ENCODE measurements at regions not wholly inside any gene's neighbourhood (a gene's known extent, or its start where the extent isn't known, plus 50 kb on each side); places are given as distances from the start of the nearest gene placed in this dataset.

GRCh38 chr1:191974004-191974403 is 184.3 kb upstream of the RGS18 start:
- Histone ChIP-seq H2AK5ac (ENCODE audit: low read depth, low read length) (no peak overlapping the region), H4K5ac (ENCODE audit: low read depth, low read length) (no peak overlapping the region), H4K8ac (ENCODE audit: low read depth in 2 of 2, low read length in 2 of 2) (no peak overlapping the region), H2AFZ (replicated peaks; ENCODE audit: low read length, poor library complexity) (no peak overlapping the region), H3K36me3 (ENCODE audit: control insufficient read depth, insufficient read depth, low read length) (no peaks in the 10 kb centered on the region), H4K91ac (ENCODE audit: insufficient read depth, low read depth, low read length) (no peak overlapping the region), H3K4me3 (ENCODE audit: insufficient read depth, low read depth, low read length) (no peak overlapping the region), H3K4me1 (ENCODE audit: control insufficient read depth, insufficient read depth, low read length) (no peaks in the 10 kb centered on the region), H2BK120ac (ENCODE audit: low read depth, low read length) (no peak overlapping the region), H3K4me2 (ENCODE audit: low read depth, low read length) (no peak overlapping the region), H3K27me3 (ENCODE audit: control insufficient read depth, insufficient read depth, low read length) (no peaks in the 10 kb centered on the region), H3K79me1 (ENCODE audit: low read depth in 1 of 2, low read length in 2 of 2) (no peaks in the 10 kb centered on the region), H3K23ac (ENCODE audit: low read depth, low read length) (no peak overlapping the region), H3K18ac (ENCODE audit: low read depth, low read length) (no peak overlapping the region), H2BK15ac (ENCODE audit: low read depth, low read length) (no peak overlapping the region), H3K9me1 (ENCODE audit: insufficient read depth, low read length) (no peaks in the 10 kb centered on the region), H2BK5ac (ENCODE audit: low read depth, low read length, poor library complexity, severe bottlenecking) (no peak overlapping the region), H4K20me1 (ENCODE audit: insufficient read depth, low read length) (no peaks in the 10 kb centered on the region), H3K14ac (replicated peaks; ENCODE audit: low read depth, low read length) (no peak overlapping the region), H3K27ac (ENCODE audit: insufficient read depth, low read length) (no peak overlapping the region), H2AK9ac (replicated peaks; ENCODE audit: low read depth, low read length, poor library complexity) (no peak overlapping the region), H3K56ac (ENCODE audit: extremely low read depth, insufficient read depth, low read length) (no peak overlapping the region), H2BK20ac (ENCODE audit: low read depth, low read length) (no peak overlapping the region), H3K9me3 (ENCODE audit: control insufficient read depth, insufficient read depth, low read length) (no peaks in the 10 kb centered on the region), H3K9ac (ENCODE audit: low read depth, low read length) (no peak overlapping the region), H3K4ac (ENCODE audit: low read depth, low read length) (no peak overlapping the region)
- no peak for ATAC-seq (ENCODE audit: low read depth)
- intact Hi-C loops (cut with micrococcal nuclease): no loop called here
- no CpG with 5 or more reads among the region's 2 CpGs for WGBS, 2 experiments (ENCODE audit: extremely low coverage in 2 of 2, insufficient read length in 1 of 2)
- BruUV-seq (replicated peaks): no TSS peak
- DNase-seq: no peak
- no peak for TF ChIP-seq POLR2A (IDR thresholded peaks at IDR 0.05; ENCODE audit: low read depth, low read length)
- no peak for TF ChIP-seq RAD21 (IDR thresholded peaks at IDR 0.05; ENCODE audit: low read length)
- in situ Hi-C loops (cut with MboI; ENCODE audit: low sequenced_read_pairs): no loop called here
- dilution Hi-C loops (cut with HindIII; ENCODE audit: low sequenced_read_pairs, unreplicated experiment): no loop called here
- ChIA-PET POLR2A (ENCODE audit: unreplicated experiment) (no interaction called here), CTCF (no interaction called here)

Data from IMR-90 (cell line).